ENCODE measurements at regions not wholly inside any gene's neighbourhood (a gene's known extent, or its start where the extent isn't known, plus 50 kb on each side); places are given as distances from the start of the nearest gene placed in this dataset.
"Not testable (repeated sequence)": the region's sequence is repeated elsewhere in the genome, so short reads cannot be mapped to it uniquely, and the experiment has no call there.

- DNase-seq, result not testable (repeated sequence)
These were observed 134.3 kb upstream of the ERV3-1 start for GRCh38 chr7:65140543-65141404.

GRCh38 chr7:65136850-65137249 lies 130.4 kb upstream of the ERV3-1 start:
- H2AFZ ChIP-seq (ENCODE audit: low read length); H3K9me2 ChIP-seq (replicated peaks; ENCODE audit: insufficient read depth, low read length); H3K4me3 ChIP-seq (ENCODE audit: low read length); DNase-seq; H4K20me1 ChIP-seq (ENCODE audit: insufficient read depth, low read depth, low read length); H3K9me3 ChIP-seq (ENCODE audit: low read length); H3K79me2 ChIP-seq (ENCODE audit: low read length); H3K9ac ChIP-seq (ENCODE audit: low read length); H3K36me3 ChIP-seq (ENCODE audit: insufficient read depth, low read length); H3K4me2 ChIP-seq (ENCODE audit: low read depth, low read length, poor library complexity, severe bottlenecking); H3K27me3 ChIP-seq (ENCODE audit: low read length); H3K4me1 ChIP-seq (ENCODE audit: low read length); H3K27ac ChIP-seq (ENCODE audit: low read length): not testable (repeated sequence)

More at GRCh38 chr7:65140543-65141404, 134.3 kb upstream of the ERV3-1 start:
- not testable (repeated sequence) for H4K20me1 ChIP-seq (ENCODE audit: insufficient read depth, low read depth, low read length); H3K9me2 ChIP-seq (replicated peaks; ENCODE audit: insufficient read depth, low read length); H2AFZ ChIP-seq (ENCODE audit: low read length); H3K36me3 ChIP-seq (ENCODE audit: insufficient read depth, low read length); H3K4me3 ChIP-seq (ENCODE audit: low read length); H3K27me3 ChIP-seq (ENCODE audit: low read length); H3K9me3 ChIP-seq (ENCODE audit: low read length); H3K27ac ChIP-seq (ENCODE audit: low read length); H3K4me2 ChIP-seq (ENCODE audit: low read depth, low read length, poor library complexity, severe bottlenecking); H3K79me2 ChIP-seq (ENCODE audit: low read length); H3K9ac ChIP-seq (ENCODE audit: low read length); H3K4me1 ChIP-seq (ENCODE audit: low read length)

DNA sequence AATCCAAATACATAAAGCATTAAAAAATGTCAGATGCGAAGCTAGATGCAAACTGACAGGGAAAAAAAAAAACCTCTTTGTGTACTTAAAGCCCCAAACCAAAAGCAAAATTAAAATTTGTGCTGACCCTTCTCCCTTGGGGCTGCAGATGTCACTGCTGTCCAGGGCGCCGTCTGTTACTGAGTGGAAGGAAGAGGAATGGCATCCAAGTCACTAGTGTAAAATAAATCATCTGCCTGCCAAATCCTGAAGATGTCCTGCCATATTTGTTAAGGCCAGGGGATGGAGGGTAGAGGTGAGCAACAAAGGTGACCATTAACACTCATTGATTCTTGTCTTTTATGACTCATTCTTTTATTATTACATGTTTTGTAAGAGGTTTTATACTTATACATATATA lies 126.6 kb upstream of the ERV3-1 start:
- H3K4me3 ChIP-seq (ENCODE audit: low read length); H2AFZ ChIP-seq (ENCODE audit: low read length); H3K9me2 ChIP-seq (replicated peaks; ENCODE audit: insufficient read depth, low read length); H3K9me3 ChIP-seq (ENCODE audit: low read length); H4K20me1 ChIP-seq (ENCODE audit: insufficient read depth, low read depth, low read length); H3K9ac ChIP-seq (ENCODE audit: low read length); DNase-seq; H3K27me3 ChIP-seq (ENCODE audit: low read length); H3K79me2 ChIP-seq (ENCODE audit: low read length); H3K4me2 ChIP-seq (ENCODE audit: low read depth, low read length, poor library complexity, severe bottlenecking); H3K36me3 ChIP-seq (ENCODE audit: insufficient read depth, low read length); H3K4me1 ChIP-seq (ENCODE audit: low read length); H3K27ac ChIP-seq (ENCODE audit: low read length): not testable (repeated sequence)

DNA sequence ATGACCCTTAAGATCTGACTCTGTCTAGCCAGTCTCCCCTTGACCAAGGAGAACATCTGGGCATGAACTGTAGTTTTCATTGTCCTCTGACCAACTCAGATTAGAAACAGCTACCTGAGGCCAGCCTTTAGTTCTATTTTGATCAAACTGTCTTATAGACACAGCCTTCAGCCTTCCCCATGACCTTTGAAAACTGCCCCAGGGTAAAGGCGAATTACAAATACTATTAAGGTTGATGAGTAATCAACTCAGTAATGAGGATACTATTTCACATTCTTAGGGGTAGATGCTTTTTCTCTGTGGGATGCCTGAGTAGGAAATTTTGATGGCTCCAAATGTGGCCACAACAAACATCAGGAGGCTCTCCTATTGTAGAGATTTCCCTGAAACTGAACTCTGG lies 125.8 kb upstream of the ERV3-1 start:
- H3K4me2 ChIP-seq (ENCODE audit: low read depth, low read length, poor library complexity, severe bottlenecking); H4K20me1 ChIP-seq (ENCODE audit: insufficient read depth, low read depth, low read length); H2AFZ ChIP-seq (ENCODE audit: low read length); H3K4me1 ChIP-seq (ENCODE audit: low read length); H3K36me3 ChIP-seq (ENCODE audit: insufficient read depth, low read length); H3K27me3 ChIP-seq (ENCODE audit: low read length); DNase-seq; H3K9ac ChIP-seq (ENCODE audit: low read length); H3K4me3 ChIP-seq (ENCODE audit: low read length); H3K9me2 ChIP-seq (replicated peaks; ENCODE audit: insufficient read depth, low read length); H3K79me2 ChIP-seq (ENCODE audit: low read length); H3K27ac ChIP-seq (ENCODE audit: low read length); H3K9me3 ChIP-seq (ENCODE audit: low read length): not testable (repeated sequence)

GRCh38 chr7:65127364-65127763 lies 120.9 kb upstream of the ERV3-1 start:
- H3K36me3 ChIP-seq (ENCODE audit: insufficient read depth, low read length); H3K9ac ChIP-seq (ENCODE audit: low read length); H3K4me2 ChIP-seq (ENCODE audit: low read depth, low read length, poor library complexity, severe bottlenecking); H3K27me3 ChIP-seq (ENCODE audit: low read length); H3K4me1 ChIP-seq (ENCODE audit: low read length); H3K9me3 ChIP-seq (ENCODE audit: low read length); H3K4me3 ChIP-seq (ENCODE audit: low read length); H4K20me1 ChIP-seq (ENCODE audit: insufficient read depth, low read depth, low read length); H3K79me2 ChIP-seq (ENCODE audit: low read length); DNase-seq; H2AFZ ChIP-seq (ENCODE audit: low read length); H3K27ac ChIP-seq (ENCODE audit: low read length); H3K9me2 ChIP-seq (replicated peaks; ENCODE audit: insufficient read depth, low read length): not testable (repeated sequence)

DNA sequence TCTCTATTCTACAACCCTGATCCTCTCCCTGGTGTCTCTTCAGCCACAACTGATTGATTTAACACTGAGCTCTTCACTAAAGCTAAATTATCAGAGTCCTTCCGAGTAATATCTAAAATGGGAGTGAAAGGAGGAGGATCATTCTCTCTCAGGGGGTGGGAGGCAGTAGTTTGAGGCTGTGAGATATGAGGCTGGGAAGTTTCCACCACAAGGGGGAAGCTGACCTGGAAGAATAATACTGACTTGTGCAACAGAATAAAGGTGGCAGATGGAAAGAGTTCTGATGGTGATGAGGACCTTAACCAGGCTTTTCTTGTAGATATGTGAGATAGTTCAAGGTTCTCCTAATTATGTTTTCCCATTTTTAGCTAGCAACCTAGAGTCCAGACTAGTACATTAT lies 118.1 kb upstream of the ERV3-1 start:
- not testable (repeated sequence) for DNase-seq; H3K27me3 ChIP-seq (ENCODE audit: low read length); H3K9me3 ChIP-seq (ENCODE audit: low read length); H4K20me1 ChIP-seq (ENCODE audit: insufficient read depth, low read depth, low read length); H3K27ac ChIP-seq (ENCODE audit: low read length); H2AFZ ChIP-seq (ENCODE audit: low read length); H3K4me2 ChIP-seq (ENCODE audit: low read depth, low read length, poor library complexity, severe bottlenecking); H3K9me2 ChIP-seq (replicated peaks; ENCODE audit: insufficient read depth, low read length); H3K4me1 ChIP-seq (ENCODE audit: low read length); H3K79me2 ChIP-seq (ENCODE audit: low read length); H3K36me3 ChIP-seq (ENCODE audit: insufficient read depth, low read length); H3K9ac ChIP-seq (ENCODE audit: low read length); H3K4me3 ChIP-seq (ENCODE audit: low read length)

- not testable (repeated sequence) for H3K79me2 ChIP-seq (ENCODE audit: low read length); H3K36me3 ChIP-seq (ENCODE audit: insufficient read depth, low read length); H3K9me3 ChIP-seq (ENCODE audit: low read length); H3K9ac ChIP-seq (ENCODE audit: low read length); H3K4me2 ChIP-seq (ENCODE audit: low read depth, low read length, poor library complexity, severe bottlenecking); H3K9me2 ChIP-seq (replicated peaks; ENCODE audit: insufficient read depth, low read length); H3K27ac ChIP-seq (ENCODE audit: low read length); H3K4me3 ChIP-seq (ENCODE audit: low read length); H2AFZ ChIP-seq (ENCODE audit: low read length); H4K20me1 ChIP-seq (ENCODE audit: insufficient read depth, low read depth, low read length); DNase-seq; H3K4me1 ChIP-seq (ENCODE audit: low read length); H3K27me3 ChIP-seq (ENCODE audit: low read length)
These were observed 99.2 kb upstream of the ERV3-1 start for GRCh38 chr7:65105650-65106203.

GRCh38 chr7:65100499-65100898 lies 94.0 kb upstream of the ERV3-1 start:
- H3K4me2 ChIP-seq (ENCODE audit: low read depth, low read length, poor library complexity, severe bottlenecking); H3K36me3 ChIP-seq (ENCODE audit: insufficient read depth, low read length); H2AFZ ChIP-seq (ENCODE audit: low read length); H3K9me2 ChIP-seq (replicated peaks; ENCODE audit: insufficient read depth, low read length); H3K27ac ChIP-seq (ENCODE audit: low read length); H3K79me2 ChIP-seq (ENCODE audit: low read length); H3K4me1 ChIP-seq (ENCODE audit: low read length); H3K9me3 ChIP-seq (ENCODE audit: low read length); DNase-seq; H4K20me1 ChIP-seq (ENCODE audit: insufficient read depth, low read depth, low read length); H3K27me3 ChIP-seq (ENCODE audit: low read length); H3K4me3 ChIP-seq (ENCODE audit: low read length); H3K9ac ChIP-seq (ENCODE audit: low read length): not testable (repeated sequence)
